HG03565 (cell line): ENCODE measurements at regions not wholly inside any gene's neighbourhood (a gene's known extent, or its start where the extent isn't known, plus 50 kb on each side); places are given as distances from the start of the nearest gene placed in this dataset.
"Not testable (repeated sequence)": the region's sequence is repeated elsewhere in the genome, so short reads cannot be mapped to it uniquely, and the experiment has no call there.

Source experiments
- ATAC-seq: cut with Tn5 transposase; IDR thresholded peaks from one replicate; pipeline ENCODE4 v1.9.1; 2021; ENCODE audit warnings: mild to moderate bottlenecking, moderate library complexity; ENCODE audit not compliant: unreplicated experiment

DNA sequence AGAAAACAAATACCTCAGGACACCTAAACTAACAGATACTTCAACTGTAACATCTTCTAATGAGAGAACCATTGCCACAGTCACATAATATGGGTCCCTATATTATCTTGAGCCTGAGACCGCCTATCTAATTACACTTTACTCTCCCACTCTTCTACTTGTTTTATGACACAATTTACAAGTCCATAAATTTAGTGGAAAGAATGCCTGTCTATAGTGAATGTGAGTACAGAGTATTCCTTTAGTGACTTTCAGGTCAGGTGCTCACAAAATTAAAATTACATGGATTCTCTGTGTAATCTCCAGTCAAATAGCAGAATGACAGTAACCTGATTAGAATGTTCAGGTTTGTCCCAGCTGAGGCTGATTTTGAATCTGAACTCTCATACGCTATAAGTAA, 624.1 kb downstream of the PKHD1 start:
- ATAC-seq = no peak

DNA sequence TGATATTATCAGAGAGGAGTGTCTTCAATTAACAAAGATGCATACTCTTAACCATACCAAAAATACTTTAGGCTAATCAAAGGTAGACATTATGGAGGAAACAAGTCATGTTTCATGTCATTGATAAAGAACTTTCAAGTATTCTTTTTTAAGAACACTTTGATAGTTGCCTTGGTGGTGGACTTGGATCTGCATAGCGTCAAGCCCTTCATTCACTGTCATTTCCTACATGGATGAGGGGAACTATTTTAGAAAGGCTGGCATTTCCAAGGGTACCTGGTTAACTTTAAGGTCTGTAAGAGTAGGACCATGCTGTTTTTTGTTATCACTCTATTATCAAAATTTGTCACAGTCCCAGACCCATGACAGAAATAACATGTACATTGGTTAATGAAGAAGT, 622.5 kb downstream of the PKHD1 start:
- ATAC-seq = no peak

DNA sequence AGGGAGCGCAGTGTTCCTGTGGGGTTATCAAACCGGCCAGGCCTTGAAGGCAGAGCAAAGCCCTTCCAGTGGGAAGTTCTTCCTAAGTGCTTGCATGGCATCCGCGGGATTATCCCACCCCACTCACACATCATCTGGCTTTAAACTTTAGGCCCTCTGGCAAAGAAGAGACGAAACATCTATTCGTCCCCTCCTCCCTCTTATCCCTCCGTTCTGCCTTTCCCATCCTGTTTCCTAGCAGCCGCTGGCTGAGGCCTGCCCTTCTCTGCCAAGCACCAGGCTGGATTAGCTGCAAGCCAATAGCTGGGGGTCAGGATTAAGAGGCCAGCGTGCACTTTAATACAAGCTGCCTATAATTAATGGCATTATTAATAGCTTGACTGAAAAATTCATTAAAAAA, 621.0 kb downstream of the PKHD1 start:
- ATAC-seq = no peak

DNA sequence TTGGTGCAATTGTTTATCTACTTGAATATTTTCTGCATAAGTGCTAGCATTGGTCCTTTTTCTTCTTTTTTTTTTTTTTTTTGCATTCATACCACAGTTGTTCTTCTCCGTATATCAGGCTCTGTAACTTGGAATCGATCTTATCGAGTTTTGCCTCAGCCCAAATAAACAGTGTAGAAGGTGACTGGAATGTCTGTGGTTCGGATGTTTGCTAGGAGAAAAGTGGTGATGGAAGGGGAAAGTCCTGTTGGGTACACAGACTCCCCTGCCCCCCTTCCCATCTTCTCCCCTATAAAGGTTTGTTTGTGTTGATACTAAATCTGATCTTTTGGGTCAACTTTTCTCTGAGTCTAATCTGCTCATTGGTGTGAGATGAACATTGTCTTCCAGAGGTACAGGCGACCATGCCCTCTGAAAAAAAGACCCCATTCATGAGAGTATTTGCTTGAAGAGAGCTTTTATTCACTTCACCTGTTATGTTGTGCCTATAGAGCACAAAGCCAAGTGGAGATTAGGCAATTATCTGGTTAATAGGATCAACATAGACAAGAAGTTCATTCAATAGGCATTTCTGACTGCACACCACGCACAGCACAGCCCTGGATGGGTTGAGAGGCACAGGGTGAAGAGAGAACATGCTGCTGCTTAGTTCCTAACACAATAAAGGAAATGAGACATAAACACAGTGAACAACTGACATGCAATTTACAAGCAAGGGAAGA, 620.0 kb downstream of the PKHD1 start:
- no peak for ATAC-seq

DNA sequence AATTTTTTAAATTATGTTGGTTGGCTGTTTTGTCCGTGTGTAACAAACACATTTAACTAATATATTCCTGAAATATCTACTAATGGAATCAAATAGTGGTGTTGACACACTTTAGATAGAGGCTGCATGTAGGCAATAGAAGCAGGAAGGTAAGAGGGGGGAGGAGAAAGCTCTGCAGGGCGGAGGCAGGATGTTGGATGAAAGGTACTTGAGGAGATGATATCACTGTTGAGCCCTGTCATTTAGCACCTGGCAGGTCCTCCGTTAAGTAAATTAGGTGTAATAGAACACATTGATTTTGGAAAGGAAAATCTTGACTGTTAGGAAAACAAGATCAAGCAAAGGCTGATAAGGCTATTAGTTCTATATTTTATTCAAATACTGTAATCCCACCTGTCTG, 618.7 kb downstream of the PKHD1 start:
- ATAC-seq = no peak

DNA sequence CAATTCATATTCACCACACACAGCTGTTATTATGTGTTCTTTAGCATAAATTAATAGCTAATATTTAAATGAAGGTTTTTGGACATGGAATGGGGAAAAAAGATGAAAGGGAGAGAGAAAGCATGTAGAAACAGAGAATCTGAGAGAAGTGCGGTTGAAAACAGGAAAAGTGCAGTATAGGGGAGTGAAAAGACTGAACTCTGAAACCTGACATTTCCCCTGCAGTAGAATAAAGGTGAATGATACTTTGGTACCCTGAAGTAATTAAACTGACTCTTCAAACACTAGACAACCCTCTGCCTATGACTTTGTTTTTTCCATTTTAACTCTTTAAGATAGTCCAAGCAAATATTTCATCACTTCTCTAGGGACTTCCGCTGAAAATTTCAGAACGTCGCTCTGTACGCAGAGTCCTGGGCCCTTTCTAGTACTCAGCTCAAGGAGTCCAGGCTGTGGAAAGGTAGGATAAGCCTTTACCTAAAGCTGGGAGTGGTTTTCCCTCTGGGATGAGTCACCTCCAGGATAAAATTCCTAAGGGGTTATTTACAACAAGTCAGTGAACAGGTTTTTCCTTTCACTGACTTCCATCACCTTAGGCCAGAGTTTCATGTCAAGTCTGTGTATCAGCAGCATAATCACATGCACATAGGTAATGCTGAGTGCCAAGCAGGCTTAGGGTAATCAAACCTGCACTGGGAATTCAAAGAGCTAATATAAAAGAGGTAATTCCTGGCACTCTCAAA, 614.5 kb downstream of the PKHD1 start:
- ATAC-seq = no peak

DNA sequence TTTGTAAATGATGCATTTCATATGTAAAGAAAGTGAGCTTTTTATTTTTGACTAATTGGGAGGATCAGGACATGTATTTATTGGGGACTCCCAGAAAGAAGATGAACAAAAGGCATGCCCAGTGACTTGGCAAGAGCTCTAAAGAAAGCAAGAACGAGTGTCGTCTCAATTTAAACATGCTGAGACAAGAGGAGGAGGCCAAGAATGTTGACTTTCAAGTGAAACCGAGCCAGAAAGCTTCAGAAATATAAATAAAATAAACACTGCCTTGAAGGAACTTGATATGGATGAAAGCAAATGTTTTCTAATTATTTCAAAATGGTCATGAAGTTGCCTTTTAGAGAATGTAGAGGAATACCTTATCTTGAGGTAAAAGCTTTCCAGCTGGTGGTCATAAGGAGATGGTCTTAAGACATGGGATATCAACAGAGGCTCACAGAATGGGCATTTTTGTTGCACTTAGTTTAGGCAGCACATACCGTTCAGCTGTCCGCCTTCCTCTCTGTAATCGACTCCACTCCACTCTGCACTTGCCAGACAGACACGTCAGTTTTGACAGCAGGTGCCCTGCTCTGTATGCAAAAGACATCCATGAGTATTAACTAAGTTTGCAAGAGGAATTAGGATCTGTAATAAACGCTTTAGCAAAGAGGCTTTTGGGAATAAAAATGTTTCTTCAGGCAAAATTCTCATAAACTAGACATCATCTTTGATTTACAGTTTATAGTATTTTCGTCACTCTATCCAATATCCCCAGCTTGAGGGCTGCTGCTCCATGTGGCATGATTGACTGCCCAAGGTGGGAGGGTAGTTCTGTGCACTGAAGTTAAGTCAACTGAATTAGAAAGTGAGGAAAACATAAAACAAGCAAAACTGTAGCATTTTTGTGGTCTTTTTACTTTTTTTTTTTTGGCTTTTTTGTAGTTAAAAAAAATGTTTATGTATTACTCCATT, 613.1 kb downstream of the PKHD1 start:
- ATAC-seq = no peak

DNA sequence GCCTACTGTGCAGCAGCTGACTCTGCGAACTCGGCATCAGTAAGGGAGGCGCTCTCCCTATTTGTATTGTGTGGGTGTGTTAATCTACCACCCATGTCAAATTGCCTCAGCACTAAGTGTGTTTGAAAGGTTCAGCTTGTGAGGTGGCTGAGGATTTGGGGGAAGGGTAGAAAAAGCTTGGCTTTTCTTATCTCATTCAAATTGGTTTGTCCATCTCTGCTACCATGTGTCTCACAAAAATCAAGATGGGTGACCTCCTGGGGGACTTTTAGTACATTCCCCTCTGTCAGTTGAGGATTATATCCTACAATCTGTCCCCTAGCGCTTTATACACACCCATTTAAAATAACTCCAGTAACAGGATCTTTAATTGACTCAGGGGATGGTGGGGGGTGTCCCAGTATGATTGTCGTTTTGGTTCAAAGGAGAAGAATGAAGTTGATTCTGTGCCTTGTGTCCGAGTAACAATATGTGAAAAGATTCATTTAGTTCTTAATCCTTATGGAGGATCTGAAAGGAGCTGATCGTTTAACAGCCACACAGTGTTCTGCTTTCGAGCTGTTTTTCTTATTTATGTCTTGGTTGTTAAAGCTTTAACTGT, 609.6 kb downstream of the PKHD1 start:
- no peak for ATAC-seq

DNA sequence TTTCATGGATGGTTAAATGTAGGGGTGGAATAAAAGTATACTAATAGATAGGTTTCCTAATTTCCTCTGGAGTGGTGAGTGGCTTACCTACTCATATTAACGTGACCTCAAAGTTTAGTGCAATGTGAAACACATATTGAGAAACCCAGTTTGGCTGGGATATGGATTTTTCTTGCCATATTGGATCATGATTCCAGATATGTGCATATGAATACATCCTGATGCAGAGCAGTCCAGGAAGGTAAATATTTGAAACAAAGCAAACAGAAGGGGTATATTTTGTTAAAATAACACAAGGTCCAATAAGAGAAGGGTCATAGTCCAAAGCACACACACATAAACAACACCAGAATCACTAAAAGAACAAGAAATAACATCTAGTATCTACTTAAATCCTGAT, 608.1 kb downstream of the PKHD1 start:
- no peak for ATAC-seq

DNA sequence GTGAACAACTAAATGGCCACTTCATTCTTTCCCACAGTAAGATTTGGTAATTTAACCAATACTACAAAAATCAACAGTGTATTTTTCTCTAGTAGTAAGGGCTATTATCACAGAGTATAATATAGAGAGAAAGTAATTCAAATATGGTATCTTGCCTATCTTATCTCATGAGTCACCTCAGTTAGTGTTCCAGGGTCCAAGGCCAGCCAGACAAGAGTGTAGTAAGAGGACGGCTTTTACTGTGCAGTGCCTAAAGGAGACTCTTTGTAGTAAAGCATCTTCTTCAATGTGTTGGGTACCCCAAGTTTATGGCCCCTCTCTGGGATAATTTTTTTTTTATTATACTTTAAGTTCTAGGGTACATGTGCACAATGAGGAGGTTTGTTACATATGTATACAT, 607.4 kb downstream of the PKHD1 start:
- ATAC-seq = no peak

DNA sequence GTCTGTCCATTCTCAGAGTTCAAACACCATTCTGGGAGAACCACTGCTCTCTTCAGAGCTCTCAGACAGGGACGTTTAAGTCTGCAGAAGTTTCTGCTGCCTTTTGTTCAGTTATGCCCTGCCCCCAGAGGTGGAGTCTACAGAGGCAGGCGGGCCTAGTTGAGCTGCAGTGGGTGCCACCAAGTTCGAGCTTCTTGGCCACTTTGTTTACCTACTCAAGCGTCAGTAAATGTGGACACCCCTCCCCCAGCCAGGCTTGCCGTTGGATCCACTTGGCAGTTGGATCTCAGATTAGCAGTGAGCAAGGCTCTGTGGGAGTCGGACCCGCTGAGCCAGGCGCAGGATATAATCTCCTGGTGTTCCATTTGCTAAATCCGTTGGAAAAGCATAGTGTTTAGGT, 601.5 kb downstream of the PKHD1 start:
- ATAC-seq = not testable (repeated sequence)

DNA sequence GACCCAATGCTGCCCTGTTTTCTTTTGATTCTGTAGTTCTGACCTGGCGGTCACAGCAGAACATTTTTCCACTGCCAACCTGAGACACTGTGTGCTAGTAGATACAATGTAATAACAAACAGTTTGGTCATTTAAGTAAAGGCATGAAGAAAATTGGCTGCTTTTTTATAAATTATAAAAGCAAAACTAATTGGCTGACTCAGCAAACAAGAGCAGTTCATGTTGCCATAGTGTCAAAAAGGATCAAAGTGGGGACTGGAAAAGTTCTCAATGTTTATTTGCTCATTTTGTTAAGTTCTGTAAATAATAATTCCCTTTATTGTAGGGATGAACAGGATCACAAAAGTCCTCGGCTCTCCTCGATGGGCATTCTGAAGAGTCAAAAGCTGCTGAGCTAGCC, 599.5 kb downstream of the PKHD1 start:
- no peak for ATAC-seq

DNA sequence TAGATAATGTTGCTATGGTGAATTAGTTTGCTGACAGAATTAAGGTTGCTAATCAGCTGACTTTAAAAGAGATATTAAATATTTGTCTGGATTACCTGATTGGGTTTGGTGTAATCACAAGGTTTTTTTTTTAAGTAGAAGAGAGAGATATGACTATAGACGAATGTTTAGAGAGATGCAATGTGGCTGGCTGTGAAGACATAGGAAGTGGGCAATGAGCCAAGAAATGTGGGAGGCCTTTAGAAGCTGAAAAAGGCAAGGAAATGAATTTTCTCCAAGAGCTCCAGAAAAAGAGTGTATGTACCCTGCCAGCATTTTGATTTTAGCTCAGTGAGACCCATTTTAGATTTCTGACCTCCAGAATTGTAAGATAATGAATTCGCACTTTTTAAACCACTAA, 598.3 kb downstream of the PKHD1 start:
- ATAC-seq = no peak

DNA sequence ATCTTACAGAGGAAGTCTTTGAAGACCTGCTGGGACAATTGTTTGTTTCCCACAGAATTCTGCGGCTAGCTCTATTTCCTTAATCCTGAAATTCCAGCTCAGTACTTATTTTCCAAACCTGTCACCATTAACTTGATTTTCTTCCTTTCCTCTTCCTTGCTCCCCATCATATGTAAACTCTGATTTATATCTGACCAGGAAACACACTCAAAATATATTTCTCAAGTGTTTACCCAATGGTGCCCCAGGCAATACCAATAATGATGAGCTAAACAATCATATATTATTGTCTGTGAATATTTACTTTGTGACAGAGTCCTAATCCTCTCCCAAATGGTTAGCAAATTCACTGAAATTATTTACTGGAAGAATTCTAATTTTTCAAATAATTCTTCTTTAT, 597.3 kb downstream of the PKHD1 start:
- ATAC-seq = no peak

DNA sequence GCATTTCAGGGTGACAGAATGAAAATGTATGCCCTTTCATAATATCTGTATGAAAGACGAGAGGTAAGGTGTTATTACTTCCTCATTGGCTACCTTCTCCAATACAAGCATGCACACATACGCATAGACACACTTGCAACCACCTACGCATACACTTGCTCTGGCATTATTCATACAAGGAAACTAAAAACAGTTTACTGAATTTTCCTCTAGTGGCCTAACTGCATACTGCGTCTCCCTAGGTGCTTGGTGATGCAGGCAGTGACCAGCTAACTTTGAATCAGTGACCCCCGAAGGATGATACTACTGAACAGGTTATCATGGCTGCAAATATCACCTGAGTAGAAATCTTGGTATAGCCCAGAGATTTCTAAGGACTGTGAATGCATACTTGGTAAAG, 593.1 kb downstream of the PKHD1 start:
- no peak for ATAC-seq

DNA sequence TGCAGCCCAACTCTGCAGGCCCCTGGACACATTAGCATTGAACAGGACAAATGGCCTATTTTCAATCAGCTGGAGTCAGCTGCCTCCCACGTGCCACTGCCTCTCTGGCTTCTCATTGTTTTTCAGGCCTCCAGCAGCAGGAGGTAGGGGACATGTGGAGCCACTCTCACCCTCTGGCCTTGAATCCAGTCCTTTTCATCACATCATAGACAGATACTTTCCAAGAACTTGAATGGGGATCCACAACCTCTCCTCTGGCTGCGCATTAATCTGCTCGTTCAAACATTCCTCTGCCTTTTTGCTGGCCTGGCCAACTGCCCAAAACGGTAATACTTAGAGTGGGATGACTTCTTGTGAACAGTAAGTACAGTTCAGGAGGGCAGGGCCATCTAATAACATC, 592.3 kb downstream of the PKHD1 start:
- no peak for ATAC-seq

DNA sequence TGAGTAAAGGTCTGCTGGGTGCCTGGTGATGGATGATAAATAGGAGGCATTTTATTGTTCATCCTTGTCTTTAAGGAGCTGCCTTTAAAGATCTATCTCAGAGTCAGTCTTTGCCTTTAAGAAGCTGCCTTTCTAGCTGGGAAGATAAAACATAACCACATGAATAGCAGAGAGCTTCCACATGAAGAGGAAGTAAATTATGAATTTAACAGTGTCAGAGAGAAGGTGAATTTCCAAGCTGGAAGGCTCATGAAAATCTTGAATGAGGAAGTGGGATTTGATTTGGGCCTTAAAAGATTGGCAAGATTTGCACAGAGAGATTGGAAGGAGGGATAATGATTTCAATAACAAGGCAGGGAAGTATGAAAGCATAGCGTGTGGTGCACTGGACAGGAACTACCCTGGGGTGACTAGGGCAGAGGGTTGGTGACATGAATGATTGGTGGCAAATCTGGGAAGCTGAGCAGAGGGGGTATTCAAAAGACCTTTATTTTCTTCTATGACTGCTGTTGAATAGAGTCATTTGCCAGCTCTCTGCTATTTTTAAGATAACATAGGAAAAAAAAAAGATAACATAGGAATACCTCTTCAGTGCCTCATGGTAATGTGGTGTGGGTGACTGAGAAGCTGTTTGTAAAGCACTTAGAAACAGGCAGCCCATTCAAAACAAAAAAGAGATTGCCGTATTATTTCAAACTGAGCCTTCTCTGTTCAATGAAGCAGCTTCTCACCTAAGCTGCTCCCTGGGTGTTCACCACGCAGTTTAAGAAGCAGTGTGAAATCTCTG, 591.6 kb downstream of the PKHD1 start:
- ATAC-seq = no peak

DNA sequence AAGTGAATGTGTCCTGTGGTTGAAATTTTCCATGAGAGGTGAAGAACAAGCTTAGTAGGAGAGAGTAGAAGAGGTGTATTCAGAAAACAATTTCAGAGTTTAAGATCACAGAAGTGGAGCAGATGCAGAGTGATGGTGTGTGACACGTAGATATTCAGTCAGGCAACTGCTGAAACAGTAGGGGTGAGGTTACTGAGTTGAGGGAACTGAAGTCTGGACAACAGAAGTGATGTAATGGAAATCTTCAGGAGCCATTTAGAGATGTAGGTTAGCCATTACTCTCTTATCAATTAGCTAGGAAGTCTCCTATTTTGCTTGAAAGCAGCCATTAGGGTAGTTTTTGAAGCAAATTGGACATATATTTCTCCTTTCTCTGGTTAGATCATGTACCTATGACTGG, 584.4 kb downstream of the PKHD1 start:
- no peak for ATAC-seq

DNA sequence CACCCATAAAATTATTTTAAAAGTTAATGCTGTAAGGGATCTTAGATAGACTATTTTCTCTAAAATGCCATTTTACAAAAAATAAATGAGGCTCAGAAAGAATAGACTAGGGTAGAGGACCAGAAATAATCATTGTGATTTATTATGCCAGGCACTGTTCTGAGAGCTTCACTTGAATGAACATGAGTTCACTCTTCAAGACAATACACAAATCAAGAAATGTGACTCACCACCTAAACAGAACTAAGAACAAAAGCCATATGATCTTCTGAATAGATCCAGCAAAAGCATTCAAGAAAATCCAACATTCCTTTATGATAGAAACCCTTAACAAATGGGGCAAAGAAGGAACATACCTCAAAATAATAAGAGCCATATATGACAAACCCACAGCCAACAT, 582.0 kb downstream of the PKHD1 start:
- no peak for ATAC-seq

DNA sequence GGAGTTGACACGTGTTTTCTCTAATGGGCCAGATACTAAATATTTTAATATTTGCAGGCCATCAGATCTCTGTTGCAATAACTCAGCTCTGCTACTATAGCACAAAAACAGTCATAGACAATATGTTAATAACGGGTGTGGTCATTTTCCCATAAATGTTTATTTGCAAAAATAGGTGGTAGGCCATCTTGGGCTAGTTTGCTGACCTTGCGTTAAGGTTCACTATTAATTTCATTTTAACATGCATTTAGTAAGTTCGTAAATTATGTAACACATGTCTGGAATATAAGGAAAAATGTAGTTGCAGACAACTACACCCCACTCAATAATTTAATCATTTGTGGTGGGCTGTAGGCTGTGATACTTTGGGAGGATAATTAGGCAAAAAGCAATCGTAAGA, 577.8 kb downstream of the PKHD1 start:
- ATAC-seq = no peak
